ENCODE measurements at regions not wholly inside any gene's neighbourhood (a gene's known extent, or its start where the extent isn't known, plus 50 kb on each side); places are given as distances from the start of the nearest gene placed in this dataset.

DNA sequence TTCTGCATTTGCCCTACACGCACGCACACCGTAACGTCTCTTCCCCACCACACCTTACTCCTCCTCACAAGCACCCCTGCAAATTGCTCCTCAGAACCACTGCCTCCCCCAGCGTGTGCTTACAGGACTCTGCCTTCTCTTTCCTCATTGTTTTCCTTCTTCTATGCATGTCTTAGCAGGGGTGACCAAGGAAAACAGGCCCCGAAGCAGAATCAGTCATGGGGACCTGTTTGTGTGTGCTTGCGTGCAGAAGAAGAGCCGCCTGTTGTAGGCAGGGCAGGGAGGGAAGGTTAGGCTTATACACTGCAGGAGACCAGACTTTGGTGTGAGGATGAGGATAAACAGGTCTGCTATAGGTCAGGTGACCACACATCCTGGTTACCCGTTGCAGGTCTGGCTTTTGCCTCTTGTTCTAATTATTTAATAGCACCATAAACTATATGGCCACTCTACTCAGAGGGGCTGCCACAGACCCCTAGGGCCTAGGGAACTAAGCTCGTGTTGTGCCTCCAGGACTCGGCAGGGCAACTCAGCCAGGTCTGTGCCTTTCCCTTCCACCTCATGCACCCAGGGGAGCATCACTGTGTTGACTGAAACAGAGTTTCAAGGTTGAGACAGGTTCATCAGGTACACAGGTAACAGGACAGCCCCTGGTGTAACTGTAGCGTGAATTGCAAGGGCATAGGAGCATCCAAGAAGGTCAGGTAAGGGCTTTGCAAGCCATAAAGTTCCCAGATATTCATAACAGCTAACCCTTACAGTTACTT, 60.8 kb upstream of the EPS8L3 start:
- Histone ChIP-seq H3K18ac (ENCODE audit: low read depth, low read length) (peak overlapping the region; percentile 70), H2AFZ (replicated peaks; ENCODE audit: low read length, poor library complexity) (peak overlapping the region; percentile 88), H4K5ac (ENCODE audit: low read depth, low read length) (peak overlapping the region; percentile 78), H2BK120ac (ENCODE audit: low read depth, low read length) (peak overlapping the region; percentile 93), H3K79me1 (ENCODE audit: low read depth in 1 of 2, low read length in 2 of 2) (no peaks in the 10 kb centered on the region), H3K27me3 (ENCODE audit: control insufficient read depth, insufficient read depth, low read length) (no peaks in the 10 kb centered on the region), H2BK15ac (ENCODE audit: low read depth, low read length) (peak overlapping the region; percentile 54; the same call in 2 of the 3 replicates), H3K27ac (ENCODE audit: insufficient read depth, low read length) (peak overlapping the region; percentile 46; the same call in 1 of the 2 replicates), H3K4me1 (ENCODE audit: control insufficient read depth, insufficient read depth, low read length) (peaks cover 32% of the 10 kb centered on the region), H3K4me2 (ENCODE audit: low read depth, low read length) (no peak overlapping the region), H4K8ac (ENCODE audit: low read depth in 2 of 2, low read length in 2 of 2) (peak overlapping the region; percentile 15 to 94; a peak in 3 of 4 replicates), H2AK5ac (ENCODE audit: low read depth, low read length) (peak overlapping the region; percentile 77), H4K91ac (ENCODE audit: insufficient read depth, low read depth, low read length) (peak overlapping the region; percentile 92), H2BK20ac (ENCODE audit: low read depth, low read length) (peak overlapping the region; percentile 85), H4K20me1 (ENCODE audit: insufficient read depth, low read length) (no peaks in the 10 kb centered on the region), H2AK9ac (replicated peaks; ENCODE audit: low read depth, low read length, poor library complexity) (peak overlapping the region; percentile 94), H3K4ac (ENCODE audit: low read depth, low read length) (peak overlapping the region; percentile 89), H3K23ac (ENCODE audit: low read depth, low read length) (no peak overlapping the region; the same call in 1 of the 2 replicates), H3K56ac (ENCODE audit: extremely low read depth, insufficient read depth, low read length) (peak overlapping the region; percentile 7; the same call in 1 of the 2 replicates), H3K36me3 (ENCODE audit: control insufficient read depth, insufficient read depth, low read length) (no peaks in the 10 kb centered on the region), H3K9ac (ENCODE audit: low read depth, low read length) (no peak overlapping the region), H3K9me1 (ENCODE audit: insufficient read depth, low read length) (peaks cover 40% of the 10 kb centered on the region), H2BK5ac (ENCODE audit: low read depth, low read length, poor library complexity, severe bottlenecking) (peak overlapping the region; percentile 75), H3K9me3 (ENCODE audit: control insufficient read depth, insufficient read depth, low read length) (no peaks in the 10 kb centered on the region), H3K4me3 (ENCODE audit: insufficient read depth, low read depth, low read length) (no peak overlapping the region), H3K14ac (replicated peaks; ENCODE audit: low read depth, low read length) (peak overlapping the region; percentile 69)
- CTCF ChIA-PET: interaction anchor here (0.7 kb wide), 1 partner anchor 9 kb away, joined by 3 read pairs; no protein-coding TSS in a partner anchor
- dilution Hi-C loops (cut with HindIII; ENCODE audit: low sequenced_read_pairs, unreplicated experiment): no loop called here
- TF ChIP-seq, protein P1, sequence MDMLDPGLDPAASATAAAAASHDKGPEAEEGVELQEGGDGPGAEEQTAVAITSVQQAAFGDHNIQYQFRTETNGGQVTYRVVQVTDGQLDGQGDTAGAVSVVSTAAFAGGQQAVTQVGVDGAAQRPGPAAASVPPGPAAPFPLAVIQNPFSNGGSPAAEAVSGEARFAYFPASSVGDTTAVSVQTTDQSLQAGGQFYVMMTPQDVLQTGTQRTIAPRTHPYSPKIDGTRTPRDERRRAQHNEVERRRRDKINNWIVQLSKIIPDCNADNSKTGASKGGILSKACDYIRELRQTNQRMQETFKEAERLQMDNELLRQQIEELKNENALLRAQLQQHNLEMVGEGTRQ (IDR thresholded peaks at IDR 0.05; ENCODE audit: low read depth, low read length): no peak
- TF ChIP-seq, protein P2, sequence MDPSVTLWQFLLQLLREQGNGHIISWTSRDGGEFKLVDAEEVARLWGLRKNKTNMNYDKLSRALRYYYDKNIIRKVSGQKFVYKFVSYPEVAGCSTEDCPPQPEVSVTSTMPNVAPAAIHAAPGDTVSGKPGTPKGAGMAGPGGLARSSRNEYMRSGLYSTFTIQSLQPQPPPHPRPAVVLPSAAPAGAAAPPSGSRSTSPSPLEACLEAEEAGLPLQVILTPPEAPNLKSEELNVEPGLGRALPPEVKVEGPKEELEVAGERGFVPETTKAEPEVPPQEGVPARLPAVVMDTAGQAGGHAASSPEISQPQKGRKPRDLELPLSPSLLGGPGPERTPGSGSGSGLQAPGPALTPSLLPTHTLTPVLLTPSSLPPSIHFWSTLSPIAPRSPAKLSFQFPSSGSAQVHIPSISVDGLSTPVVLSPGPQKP (IDR thresholded peaks at IDR 0.05; ENCODE audit: borderline replicate concordance, low read depth, low read length): no peak
- no peak for TF ChIP-seq SMC3 (IDR thresholded peaks at IDR 0.05; ENCODE audit: low read depth, low read length)
- TF ChIP-seq MAZ (IDR thresholded peaks at IDR 0.05; ENCODE audit: borderline replicate concordance, low read depth, low read length): no peak
- ATAC-seq (ENCODE audit: low read depth): no peak
- in situ Hi-C loops (cut with MboI; ENCODE audit: low sequenced_read_pairs): no loop called here
- 100% methylated on average over 2 of the region's 12 CpGs; no CpG with 5 or more reads in 1 of the 2 experiments for WGBS, 2 experiments (ENCODE audit: extremely low coverage in 2 of 2, insufficient read length in 1 of 2)
- POLR2A ChIA-PET (ENCODE audit: unreplicated experiment): no interaction called here
- BruUV-seq (replicated peaks): no TSS peak
- DNase-seq: no peak
- intact Hi-C loops (cut with micrococcal nuclease): loop anchor here (5.0 kb wide), 1 partner anchor 53 kb away; no protein-coding TSS in a partner anchor
